GM21576 (cell line): ENCODE measurements at regions not wholly inside any gene's neighbourhood (a gene's known extent, or its start where the extent isn't known, plus 50 kb on each side); places are given as distances from the start of the nearest gene placed in this dataset.
A peak's percentile ranks its signal among the peaks of the same experiment; 100 is the strongest.
"Not testable (repeated sequence)": the region's sequence is repeated elsewhere in the genome, so short reads cannot be mapped to it uniquely, and the experiment has no call there.

Experiments used
- ATAC-seq: cut with Tn5 transposase; IDR thresholded peaks from one replicate; pipeline ENCODE4 v1.9.1; 2021; ENCODE audit warnings: mild to moderate bottlenecking, moderate library complexity; ENCODE audit not compliant: unreplicated experiment

DNA sequence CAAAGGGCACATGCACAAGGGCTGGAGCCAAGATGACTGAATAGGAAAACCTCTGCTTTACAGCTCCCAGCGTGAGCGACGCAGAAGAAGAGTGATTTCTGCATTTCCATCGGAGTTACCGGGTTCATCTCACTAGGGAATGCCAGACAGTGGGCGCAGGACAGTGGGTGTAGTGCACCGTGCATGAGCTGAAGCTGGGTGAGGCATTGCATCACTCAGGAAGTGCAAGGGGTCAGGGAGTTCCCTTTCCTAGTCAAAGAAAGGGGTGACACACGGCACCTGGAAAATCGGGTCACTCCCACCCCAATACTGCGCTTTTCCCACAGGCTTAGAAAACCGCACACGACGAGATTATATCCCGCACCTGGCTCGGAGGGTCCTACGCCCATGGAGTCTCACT is 64.5 kb upstream of the HTR1E start:
- not testable (repeated sequence) for ATAC-seq

DNA sequence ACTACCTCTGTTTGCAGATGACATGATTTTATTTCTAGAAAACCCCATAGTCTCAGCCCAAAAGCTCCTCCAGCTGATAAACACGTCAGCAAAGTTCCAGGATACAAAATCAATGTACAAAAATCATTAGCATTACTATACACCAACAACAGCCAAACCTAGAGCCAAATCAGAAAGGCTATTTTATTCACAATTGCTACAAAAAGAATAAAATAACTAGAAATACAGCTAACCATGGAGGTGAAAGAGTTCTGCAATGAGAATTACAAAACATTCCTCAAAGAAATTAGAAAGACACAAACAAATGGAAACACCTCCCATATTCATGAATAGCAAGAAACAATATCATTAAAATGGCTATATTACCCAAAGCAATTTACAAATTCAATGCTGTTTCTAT is 65.6 kb upstream of the HTR1E start:
- no peak for ATAC-seq

DNA sequence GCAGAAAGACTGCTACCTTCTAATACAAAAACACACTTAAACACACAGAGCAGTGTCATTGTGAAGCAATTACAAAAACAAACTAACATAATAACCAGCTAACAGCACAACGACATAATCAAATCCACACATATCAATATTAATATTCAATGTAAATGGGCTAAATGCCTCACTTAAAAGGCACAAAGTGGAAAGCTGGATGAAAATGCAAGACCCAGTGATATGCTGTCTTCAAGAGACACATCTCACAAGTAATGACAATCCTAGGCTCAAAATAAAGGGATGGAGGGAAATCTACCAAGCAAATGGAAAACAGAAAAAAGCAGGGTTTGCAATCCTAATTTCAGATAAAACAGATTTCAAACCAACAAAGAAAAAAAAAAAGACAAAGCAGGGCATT is 67.8 kb upstream of the HTR1E start:
- ATAC-seq, result no peak

DNA sequence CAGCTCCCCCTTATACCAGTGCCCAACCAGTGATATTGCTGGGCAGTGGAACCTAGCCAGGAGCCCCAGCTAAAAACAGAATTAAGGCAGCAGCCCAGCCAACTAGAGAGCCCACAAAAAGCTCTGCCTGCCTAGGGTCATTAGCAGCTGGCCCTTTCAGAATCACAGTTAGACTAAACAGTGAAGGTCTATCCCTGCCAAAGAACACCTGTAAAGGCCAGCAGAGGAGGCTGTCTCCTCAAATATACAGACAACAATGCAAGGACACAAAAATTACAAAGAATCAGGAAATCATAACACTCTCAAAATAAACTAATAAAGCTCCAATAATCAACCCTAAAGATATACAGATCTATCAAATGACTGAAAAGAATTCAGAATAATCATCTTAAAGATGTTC is 77.8 kb upstream of the HTR1E start:
- ATAC-seq, result no peak

DNA sequence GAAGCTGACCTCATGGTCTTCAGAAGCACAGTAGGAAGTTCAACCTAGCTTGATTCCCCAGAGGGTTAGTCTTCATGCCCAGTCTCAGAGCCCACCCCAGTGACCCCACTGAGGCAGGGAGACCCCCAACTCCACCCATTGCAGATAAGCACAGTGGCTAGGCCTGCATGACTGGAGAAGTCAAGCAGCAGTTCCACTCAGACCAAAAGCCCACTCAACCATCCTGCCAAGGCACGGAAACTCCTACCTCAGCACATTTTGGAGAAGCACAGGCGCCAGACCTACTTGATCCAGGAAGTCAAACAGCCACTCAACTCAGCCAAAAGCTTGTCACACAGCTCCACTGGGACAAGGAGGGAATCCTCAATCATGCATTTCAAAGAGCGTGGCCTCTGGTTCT is 78.4 kb upstream of the HTR1E start:
- ATAC-seq, result no peak

DNA sequence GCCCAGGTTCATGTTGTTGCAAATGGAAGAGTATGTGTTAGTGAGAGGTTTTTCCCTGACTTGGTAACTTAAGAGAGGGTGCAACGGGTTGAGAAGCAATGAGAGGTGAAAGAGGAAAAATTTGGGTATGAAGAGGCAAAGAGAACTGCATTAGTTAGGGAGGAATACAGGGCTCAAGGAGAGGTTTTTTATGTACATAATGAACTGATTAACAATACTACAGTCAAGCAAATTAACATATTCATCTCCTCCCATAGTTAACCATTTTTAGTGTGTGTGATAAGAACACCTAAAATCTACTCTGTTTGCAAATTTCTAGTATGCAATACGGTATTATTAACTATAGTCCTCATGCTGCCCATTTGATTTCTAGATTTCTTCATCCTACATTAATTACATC is 79.5 kb upstream of the HTR1E start:
- no peak for ATAC-seq

DNA sequence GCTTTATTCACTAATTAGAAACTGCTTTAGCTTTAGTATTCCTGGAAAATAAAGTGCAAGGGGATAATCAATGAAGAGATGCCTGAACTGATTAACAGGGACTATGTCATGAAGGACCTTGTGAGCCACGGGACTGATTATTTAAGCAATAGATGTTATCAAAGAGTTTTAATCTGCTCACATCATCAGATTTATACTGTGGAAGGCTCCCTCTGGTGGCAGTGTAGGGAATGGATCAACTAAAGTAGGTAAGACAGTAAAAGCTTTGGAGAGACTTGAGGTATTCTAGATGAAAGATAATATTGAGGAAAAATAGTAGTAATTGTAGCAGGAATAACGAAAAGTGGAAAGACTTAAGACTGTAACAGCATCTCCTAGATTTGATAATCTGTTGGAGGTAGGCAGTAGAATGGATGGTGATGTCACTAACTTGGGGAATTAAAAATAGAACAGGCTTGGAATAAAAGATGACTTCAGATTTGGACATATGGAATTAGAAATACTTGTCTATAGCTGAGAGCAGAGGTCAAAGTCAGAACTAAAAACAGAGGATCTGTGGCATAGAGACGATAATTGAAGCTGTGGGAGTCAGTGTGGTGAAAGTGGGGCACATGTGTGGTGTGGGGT is 80.3 kb upstream of the HTR1E start:
- ATAC-seq, result no peak

DNA sequence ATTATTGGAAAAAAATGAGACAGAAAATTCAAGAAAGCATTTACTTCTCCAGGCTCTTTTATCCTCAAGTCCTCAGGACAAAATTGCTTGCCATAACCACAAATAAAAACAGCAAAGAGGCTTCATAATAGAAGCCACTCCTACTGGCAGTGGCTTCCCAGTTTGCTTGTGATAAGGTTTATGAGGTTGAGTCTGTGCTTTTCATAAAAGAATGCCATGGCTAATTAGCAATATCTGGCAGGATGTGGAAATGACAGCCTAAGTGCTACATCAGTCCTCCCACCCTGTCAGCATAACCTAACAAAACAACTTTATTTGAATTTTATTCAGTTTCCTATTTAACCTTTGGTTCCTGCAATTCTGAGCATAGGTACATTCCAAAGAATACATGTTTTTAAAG is 80.9 kb upstream of the HTR1E start:
- no peak for ATAC-seq

DNA sequence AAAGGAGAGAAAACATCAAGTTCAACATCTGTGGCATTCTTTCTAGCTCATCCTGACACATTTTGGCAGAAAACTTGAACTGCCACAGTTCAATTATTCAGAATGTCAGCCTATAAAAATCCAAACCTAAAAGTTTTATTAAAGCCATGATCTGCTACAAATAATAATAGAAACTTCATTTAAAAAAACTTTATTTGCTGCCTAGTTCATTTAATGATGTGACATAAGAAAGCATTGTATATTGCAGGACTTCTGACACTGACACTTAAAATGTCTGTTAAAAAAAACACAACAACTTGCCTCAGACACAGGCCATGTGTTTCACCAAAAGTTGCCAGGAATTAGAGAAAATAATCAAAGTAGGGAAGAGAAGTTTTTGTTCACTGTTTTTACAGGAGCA is 88.3 kb upstream of the HTR1E start:
- ATAC-seq, result no peak

DNA sequence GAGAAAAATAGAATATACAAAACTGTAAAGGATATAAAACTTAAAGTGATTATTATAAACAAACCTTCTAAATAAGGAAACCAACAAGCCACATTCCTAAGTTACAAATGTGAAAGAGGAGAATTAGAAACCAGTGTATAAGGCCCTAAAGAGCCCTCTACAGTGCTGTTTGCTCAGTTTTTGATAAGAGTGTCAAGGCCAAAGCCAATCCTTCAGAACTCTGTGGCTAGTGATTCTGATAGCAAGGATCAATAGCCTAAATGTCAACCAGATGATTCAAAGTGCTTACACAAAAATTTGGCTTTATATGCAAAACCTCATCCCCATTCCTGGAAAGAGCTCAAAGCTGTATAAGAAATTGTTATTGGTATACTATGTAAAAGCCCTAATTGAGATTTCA is 104.6 kb upstream of the HTR1E start:
- ATAC-seq, result no peak

DNA sequence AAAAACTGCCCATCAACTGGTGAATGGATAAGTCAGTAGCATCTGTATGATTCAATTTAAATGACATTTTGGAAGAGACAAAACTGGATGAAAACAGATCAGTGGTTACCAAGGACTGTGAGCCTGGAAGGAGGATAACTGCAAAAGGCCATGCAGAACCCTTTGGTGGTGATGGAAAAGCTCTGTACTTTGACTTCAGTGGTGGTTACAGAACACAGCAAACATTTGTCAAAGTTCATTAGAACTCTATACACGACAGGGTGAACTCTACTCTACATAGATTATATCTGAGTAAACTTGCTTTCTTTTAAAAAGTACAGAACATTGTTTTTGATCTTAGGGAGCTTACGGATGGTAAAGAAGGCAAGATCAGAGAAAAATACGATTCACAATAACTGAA is 111.9 kb upstream of the HTR1E start:
- ATAC-seq, result no peak

DNA sequence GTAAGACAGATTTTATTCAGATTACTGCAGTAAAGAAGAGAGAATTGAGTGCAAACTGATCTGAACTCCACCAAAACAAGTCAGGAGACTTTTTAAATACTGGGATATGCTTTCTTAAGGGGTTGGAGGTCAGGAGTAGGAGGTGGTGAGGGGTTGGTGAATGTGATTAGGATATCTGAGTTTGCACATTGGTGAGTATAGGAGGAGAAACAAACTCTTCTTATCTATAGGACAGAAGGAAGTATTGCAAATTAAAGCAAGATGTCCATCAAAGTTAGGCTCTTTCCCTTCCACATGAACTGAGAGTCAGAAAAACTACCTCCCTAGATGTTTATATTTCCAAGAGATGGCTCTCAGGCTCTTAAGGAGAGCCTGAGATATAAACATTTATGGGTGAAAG is 114.6 kb upstream of the HTR1E start:
- ATAC-seq, result no peak

DNA sequence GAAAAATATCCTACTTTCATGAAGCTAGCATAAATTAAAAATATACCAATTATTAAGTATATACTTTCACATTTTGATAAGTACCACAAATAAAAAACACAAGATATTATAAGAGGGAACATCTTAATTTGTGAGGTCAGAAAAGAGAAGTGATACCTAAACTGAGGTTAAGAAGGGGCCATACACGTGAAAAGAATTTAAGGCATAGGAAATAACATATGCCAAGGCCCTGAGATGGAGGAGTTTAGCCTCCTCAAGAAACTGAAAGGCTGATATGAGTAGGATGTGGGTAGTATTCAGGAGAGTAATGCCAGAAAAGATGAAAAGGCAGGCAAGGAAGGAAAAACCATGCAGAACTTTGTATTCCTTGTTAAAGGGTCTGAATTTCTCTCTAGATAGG is 116.6 kb upstream of the HTR1E start:
- peak; percentile 62 for ATAC-seq

DNA sequence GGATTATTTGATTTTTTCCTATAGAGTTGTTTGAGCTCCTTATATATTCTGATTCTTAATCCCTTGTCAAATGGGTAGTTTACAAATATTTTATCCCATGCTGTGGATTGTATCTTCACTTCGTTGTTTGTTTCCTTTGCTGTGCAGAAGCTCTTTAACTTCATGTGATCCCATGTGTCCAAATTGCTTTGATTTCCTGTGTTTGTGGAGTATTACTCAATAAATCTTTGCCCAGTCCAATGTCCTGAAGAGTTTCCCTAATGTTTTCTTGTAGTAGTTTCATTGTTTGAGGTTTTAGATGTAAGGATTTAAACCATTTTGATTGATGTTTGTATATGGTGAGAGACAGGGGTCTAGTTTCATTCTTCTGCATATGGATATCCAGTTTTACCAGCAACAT is 143.7 kb upstream of the HTR1E start:
- no peak for ATAC-seq

DNA sequence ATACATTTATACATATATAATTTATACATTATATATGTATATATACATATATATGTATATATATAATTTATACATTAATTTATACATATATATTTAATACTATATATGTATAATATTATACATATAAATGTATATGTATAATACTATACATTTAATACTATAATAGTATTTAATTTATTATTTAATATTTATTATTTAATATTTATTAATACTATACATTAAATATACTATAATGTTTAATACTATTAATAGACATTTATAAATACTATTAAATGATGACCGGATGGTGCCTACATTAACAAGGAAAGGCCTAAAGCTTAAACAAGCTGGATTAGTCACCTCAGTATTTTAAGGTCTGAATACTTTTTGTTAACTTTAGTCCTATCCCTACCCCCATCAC is 145.9 kb upstream of the HTR1E start:
- no peak for ATAC-seq

DNA sequence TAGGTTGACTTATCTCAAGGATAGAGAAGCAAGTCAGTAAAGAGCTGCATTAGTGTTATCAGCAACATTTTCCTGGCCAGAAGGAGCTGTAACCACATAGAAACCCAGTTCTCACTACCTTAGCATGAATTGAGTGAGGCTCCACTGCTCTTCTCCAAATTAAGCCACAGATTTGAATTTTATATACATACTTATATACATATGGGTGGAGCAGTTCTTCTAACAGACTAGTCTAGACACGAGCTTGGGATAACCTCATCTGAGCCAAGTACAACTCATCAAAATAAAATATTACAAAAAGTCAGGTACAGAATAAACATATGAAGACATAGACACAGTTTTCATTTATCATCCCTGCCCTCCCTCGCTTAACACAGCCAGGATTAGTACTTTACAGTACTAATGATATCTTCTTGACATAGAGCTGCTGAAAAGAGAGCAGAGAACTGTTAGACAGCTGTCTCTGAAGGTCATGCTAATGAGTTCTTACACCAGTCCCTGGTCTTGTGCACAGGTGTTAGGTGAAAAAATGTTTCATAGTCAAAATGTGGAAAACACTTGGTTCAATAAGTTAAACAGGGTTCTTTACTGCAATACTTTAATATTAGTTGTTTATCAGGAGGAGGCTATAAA is 147.4 kb upstream of the HTR1E start:
- no peak for ATAC-seq

DNA sequence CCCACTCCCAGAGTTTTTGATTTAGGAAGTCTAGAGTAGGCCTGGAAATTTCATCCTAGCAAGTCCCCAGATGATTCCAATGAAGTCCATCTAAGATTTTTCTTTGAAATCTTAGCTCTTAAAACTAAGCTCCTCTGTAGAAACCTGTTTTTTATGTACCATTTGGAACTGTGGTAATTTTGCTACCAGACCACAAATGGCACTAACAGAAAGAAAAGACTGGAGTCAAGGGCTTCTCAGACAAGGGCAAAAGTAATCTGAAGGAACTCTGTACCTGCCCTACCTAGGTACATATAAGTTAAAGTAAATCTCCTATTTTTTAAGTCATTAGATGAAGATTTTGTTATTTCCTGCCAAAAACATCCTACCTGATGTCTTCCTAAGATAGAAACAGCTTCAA is 155.0 kb upstream of the HTR1E start:
- ATAC-seq, result no peak

DNA sequence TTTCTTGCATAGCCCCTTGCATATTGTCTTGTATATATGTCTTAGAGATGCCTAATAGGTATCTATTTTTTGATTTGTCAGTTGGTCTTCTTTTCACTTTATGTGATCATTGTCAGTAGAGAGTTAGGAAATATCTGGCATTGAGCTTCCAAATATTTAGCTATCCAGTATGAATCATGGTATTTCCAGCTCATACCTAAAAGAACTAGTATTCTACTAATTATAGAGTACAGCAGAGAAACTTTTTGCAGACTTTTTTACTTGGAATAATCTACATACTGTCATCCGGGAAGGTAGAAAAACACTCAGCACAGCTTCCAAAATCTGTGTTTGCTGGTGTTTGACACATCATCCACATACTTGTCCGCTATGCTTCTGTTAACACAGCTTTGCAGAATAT is 156.4 kb upstream of the HTR1E start:
- no peak for ATAC-seq

DNA sequence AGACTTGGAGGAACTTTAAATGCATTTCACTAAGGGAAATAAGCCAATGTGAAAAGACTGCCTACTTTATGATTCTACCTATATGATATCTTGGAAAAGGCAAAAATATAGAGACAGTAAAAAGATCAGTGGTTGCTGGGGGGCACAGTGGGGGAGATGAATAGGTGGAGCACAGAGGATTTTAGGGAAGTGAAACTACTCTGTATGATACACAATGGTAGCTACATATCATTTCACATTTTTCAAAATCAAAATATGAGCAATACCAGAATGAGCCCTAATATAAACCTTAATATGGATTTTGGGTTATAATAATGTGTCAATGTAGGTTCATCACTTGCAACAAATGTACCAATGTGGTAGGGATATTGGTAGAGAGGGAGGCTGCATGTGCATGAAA is 161.4 kb upstream of the HTR1E start:
- no peak for ATAC-seq

DNA sequence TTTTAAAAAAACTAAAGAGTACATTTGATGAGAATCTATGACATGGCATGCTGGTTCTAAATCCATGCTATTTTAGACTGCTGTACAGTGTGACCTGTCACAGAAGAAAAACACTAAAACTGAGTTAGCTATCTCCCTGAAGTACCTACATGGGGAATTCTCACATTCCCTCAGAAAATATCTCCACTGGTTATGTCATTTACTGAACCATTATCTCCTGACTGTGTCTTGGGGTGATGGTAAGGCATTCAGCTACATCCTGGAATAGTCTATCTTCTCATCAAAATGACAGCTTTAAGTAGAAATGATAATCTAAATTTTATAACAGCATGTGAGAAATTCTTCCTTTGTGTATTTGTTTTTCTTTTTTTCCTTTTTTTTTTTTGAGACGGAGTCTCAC is 172.1 kb upstream of the HTR1E start:
- ATAC-seq, result no peak

DNA sequence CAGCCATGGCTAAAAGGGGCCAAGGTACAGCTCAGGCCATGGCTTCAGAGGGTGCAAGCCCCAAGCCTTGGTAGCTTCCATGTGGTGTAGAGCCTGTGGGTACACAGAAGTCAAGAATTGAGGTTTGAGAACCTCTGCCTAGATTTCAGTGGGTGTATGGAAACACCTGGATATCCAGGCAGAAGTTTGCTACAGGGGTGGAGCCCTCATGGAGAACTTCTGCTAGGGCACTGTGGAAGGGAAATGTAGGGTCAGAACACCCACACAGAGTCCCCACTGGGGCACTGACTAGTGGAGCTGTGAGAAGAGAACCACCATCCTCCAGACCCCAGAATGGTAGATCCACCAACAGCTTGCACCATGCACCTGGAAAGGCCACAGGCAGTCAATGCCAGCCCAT is 177.4 kb upstream of the HTR1E start:
- not testable (repeated sequence) for ATAC-seq

DNA sequence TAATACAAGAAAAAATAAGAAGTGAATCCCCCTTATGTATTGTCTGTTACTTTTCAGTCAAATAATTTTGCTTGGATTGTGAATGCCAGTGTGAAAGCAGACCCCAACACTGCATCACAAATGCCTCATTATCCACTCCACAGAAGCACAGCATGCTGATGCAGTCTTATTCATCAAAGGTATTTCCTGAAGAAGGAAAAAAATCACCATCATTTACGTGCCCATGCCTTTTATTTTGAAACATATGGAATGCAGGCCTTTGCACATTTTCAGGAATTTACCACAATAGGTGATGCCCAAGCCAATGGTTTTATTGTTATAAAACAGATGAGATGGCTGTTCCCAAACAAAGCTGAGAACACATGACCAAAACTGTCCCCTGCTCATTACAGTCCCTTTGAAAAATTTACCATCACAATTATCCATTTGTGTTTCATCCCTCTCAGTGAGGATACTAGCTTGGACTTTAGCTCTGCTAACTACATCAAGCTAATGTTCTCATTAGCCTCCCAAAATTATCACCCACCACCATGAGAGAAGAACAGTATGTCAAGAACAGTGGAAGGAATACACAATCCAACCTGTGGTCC is 180.6 kb upstream of the HTR1E start:
- no peak for ATAC-seq

DNA sequence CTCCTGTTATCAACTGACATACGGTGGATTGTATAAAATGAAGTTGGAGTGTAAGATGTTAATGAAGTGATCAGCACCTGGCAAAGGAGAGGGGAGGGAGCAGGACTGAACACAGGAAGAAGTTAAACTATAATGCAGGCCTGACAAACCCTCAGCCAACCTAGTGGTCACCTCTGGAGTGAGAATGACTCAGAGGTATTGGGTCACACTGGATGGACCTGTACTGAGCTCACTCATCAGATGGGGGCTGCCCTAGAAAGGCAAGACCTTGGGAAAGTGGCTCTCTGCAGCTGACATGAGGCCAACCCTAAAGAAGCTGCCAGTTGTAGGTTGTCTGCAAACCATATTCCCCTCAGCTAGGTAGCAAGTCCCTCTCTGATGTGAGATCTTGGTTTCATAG is 193.3 kb upstream of the HTR1E start:
- no peak for ATAC-seq
